ENCODE measurements at regions not wholly inside any gene's neighbourhood (a gene's known extent, or its start where the extent isn't known, plus 50 kb on each side); places are given as distances from the start of the nearest gene placed in this dataset.

GRCh38 chr11:29879560-29879959 lies 137.3 kb downstream of the KCNA4 start:
- Histone ChIP-seq H3K4me1 (ENCODE audit: control insufficient read depth, insufficient read depth, low read length) (no peaks in the 10 kb centered on the region), H3K9me3 (ENCODE audit: control insufficient read depth, insufficient read depth, low read depth, low read length) (no peaks in the 10 kb centered on the region), H3K27ac (ENCODE audit: extremely low read depth, low read depth, low read length) (no peak overlapping the region), H3K4me3 (ENCODE audit: low read depth, low read length) (no peak overlapping the region), H3K36me3 (ENCODE audit: control insufficient read depth in 2 of 2, insufficient read depth in 1 of 2, low read length in 2 of 2) (no peaks in the 10 kb centered on the region)
- POLR2A ChIA-PET: no interaction called here
- TF ChIP-seq ZNF248 (tag by site-specific recombination; IDR thresholded peaks at IDR 0.05): no peak
- TF ChIP-seq ZNF221 (tag by site-specific recombination; IDR thresholded peaks at IDR 0.05; ENCODE audit: borderline replicate concordance): no peak
- TF ChIP-seq ZNF623 (tag by site-specific recombination; IDR thresholded peaks at IDR 0.05): no peak
- TF ChIP-seq ZNF664 (tag by site-specific recombination; IDR thresholded peaks at IDR 0.05): no peak
- no peak for TF ChIP-seq ZNF830 (tag by site-specific recombination; IDR thresholded peaks at IDR 0.05; ENCODE audit: low read depth)
- no peak for TF ChIP-seq ZBTB48 (tag by site-specific recombination; IDR thresholded peaks at IDR 0.05)
- TF ChIP-seq ZNF302 (tag by site-specific recombination; IDR thresholded peaks at IDR 0.05; ENCODE audit: low read depth): no peak
- TF ChIP-seq ZFP69B (tag by site-specific recombination; IDR thresholded peaks at IDR 0.05): no peak
- no peak for TF ChIP-seq ZNF2 (tag by site-specific recombination; IDR thresholded peaks at IDR 0.05)
- TF ChIP-seq TCF7L2 (IDR thresholded peaks at IDR 0.05; ENCODE audit: borderline replicate concordance, low read depth, low read length): no peak
- TF ChIP-seq ZNF174 (tag by site-specific recombination; IDR thresholded peaks at IDR 0.05): no peak
- no peak for TF ChIP-seq ZBTB7A (tag by site-specific recombination; IDR thresholded peaks at IDR 0.05; ENCODE audit: low read depth)
- no peak for TF ChIP-seq ZNF776 (tag by site-specific recombination; IDR thresholded peaks at IDR 0.05; ENCODE audit: borderline replicate concordance)
- no peak for TF ChIP-seq ZNF223 (tag by site-specific recombination; IDR thresholded peaks at IDR 0.05)
- CTCF ChIA-PET: interaction anchor here (0.6 kb wide), 1 partner anchor 447 kb away, joined by 3 read pairs; no protein-coding TSS in a partner anchor

- H3K4me1 ChIP-seq (ENCODE audit: control insufficient read depth, insufficient read depth, low read length): no peaks in the 10 kb centered on the region
- no peak overlapping the region for H3K4me3 ChIP-seq (ENCODE audit: low read depth, low read length)
- no peaks in the 10 kb centered on the region for H3K36me3 ChIP-seq (ENCODE audit: control insufficient read depth in 2 of 2, insufficient read depth in 1 of 2, low read length in 2 of 2)
- ChIA-PET CTCF (no interaction called here), POLR2A (no interaction called here)
- no peak overlapping the region for H3K27ac ChIP-seq (ENCODE audit: extremely low read depth, low read depth, low read length)
- no peaks in the 10 kb centered on the region for H3K9me3 ChIP-seq (ENCODE audit: control insufficient read depth, insufficient read depth, low read depth, low read length)
- TF ChIP-seq ZSCAN18 (tag by site-specific recombination; IDR thresholded peaks at IDR 0.05): no peak
- TF ChIP-seq ZNF76 (tag by site-specific recombination; IDR thresholded peaks at IDR 0.05; ENCODE audit: borderline replicate concordance, low read depth): no peak
- no peak for TF ChIP-seq ZNF692 (tag by site-specific recombination; IDR thresholded peaks at IDR 0.05)
- no peak for TF ChIP-seq SCRT1 (tag by site-specific recombination; IDR thresholded peaks at IDR 0.05; ENCODE audit: borderline replicate concordance)
- TF ChIP-seq FEZF1 (tag by site-specific recombination; IDR thresholded peaks at IDR 0.05): no peak
- no peak for TF ChIP-seq ZNF624 (tag by site-specific recombination; IDR thresholded peaks at IDR 0.05)
- no peak for TF ChIP-seq ZNF549 (tag by site-specific recombination; IDR thresholded peaks at IDR 0.05)
- no peak for TF ChIP-seq IKZF3 (tag by site-specific recombination; IDR thresholded peaks at IDR 0.05)
- TF ChIP-seq GLI2 (tag by site-specific recombination; IDR thresholded peaks at IDR 0.05; ENCODE audit: borderline replicate concordance, low read depth): no peak
- TF ChIP-seq GLIS1 (tag by site-specific recombination; IDR thresholded peaks at IDR 0.05): no peak
- no peak for TF ChIP-seq ZNF292 (tag by site-specific recombination; IDR thresholded peaks at IDR 0.05; ENCODE audit: borderline replicate concordance, low read depth)
- TF ChIP-seq KLF9 (tag by site-specific recombination; IDR thresholded peaks at IDR 0.05; ENCODE audit: low read depth): no peak
- no peak for TF ChIP-seq ZNF555 (tag by site-specific recombination; conservative IDR thresholded peaks at IDR 0.05)
- TF ChIP-seq ZNF513 (tag by site-specific recombination; IDR thresholded peaks at IDR 0.05): no peak
- TF ChIP-seq ZNF548 (tag by site-specific recombination; IDR thresholded peaks at IDR 0.05): no peak
- no peak for TF ChIP-seq CTCF (tag by site-specific recombination; IDR thresholded peaks at IDR 0.05)
Measured at GRCh38 chr11:29876192-29876591, 140.6 kb downstream of the KCNA4 start.
